ENCODE measurements at regions not wholly inside any gene's neighbourhood (a gene's known extent, or its start where the extent isn't known, plus 50 kb on each side); places are given as distances from the start of the nearest gene placed in this dataset.

DNA sequence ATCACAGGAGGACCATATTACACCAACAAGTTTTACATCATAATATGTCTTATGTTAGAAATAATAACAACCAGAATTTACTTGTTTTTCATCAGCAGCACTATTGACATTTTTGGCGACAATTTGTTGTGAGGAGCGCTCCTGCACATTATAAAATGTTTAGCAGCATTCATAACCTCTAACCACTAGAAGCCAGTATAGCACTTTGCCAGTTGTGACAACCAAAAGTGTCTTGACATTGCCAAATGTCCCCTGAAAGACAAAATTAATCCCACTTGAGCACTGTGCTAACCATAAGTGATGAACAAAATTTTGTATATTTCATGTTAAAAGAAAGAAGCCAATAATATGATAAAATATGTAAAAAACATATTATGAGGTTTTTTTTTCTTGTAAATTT lies 356.9 kb upstream of the LMO3 start:
- H3K9me3 ChIP-seq (ENCODE audit: control insufficient read depth in 1 of 2, low read length in 2 of 2): no peaks in the 10 kb centered on the region
- no peaks in the 10 kb centered on the region for H3K27me3 ChIP-seq (ENCODE audit: low read depth, low read length)
- H3K4me1 ChIP-seq (ENCODE audit: control insufficient read depth in 1 of 2, insufficient read depth in 2 of 2, low read length in 2 of 2): no peaks in the 10 kb centered on the region
- no peak overlapping the region for H3K4me3 ChIP-seq (ENCODE audit: low read depth in 1 of 2, low read length in 2 of 2)
- H3K27ac ChIP-seq (ENCODE audit: low read length): no peak overlapping the region
- H3K36me3 ChIP-seq (ENCODE audit: control insufficient read depth in 1 of 2, insufficient read depth in 2 of 2, low read length in 2 of 2): no peaks in the 10 kb centered on the region

DNA sequence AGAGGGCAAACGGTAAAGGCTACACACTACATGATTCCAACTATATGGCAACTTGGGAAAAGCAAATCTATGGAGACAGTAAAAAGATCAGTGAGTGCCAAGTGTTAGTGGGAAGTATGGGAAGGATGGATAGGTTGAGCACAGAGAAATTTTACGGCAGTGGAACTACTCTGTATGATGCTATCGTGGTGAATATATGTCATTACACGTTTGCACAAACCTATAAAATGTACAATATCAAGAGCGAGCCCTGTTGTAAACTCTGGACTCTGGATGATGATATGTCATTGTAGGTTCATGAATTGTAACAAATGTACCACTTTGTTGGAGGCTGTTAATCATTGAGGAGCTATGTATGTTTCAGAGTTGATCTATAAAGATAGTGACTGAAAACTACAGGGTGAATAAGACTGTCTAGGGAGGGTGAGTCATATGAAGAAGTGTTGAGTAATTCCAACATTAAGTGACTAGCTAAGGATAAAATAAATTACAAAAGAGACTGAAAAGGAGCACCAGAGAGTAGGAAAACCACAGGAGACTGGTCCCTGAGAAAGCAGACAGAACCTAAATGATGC lies 349.2 kb upstream of the LMO3 start:
- no peaks in the 10 kb centered on the region for H3K4me1 ChIP-seq (ENCODE audit: control insufficient read depth in 1 of 2, insufficient read depth in 2 of 2, low read length in 2 of 2)
- H3K4me3 ChIP-seq (ENCODE audit: low read depth in 1 of 2, low read length in 2 of 2): no peak overlapping the region
- no peaks in the 10 kb centered on the region for H3K9me3 ChIP-seq (ENCODE audit: control insufficient read depth in 1 of 2, low read length in 2 of 2)
- no peaks in the 10 kb centered on the region for H3K36me3 ChIP-seq (ENCODE audit: control insufficient read depth in 1 of 2, insufficient read depth in 2 of 2, low read length in 2 of 2)
- H3K27ac ChIP-seq (ENCODE audit: low read length): no peak overlapping the region
- H3K27me3 ChIP-seq (ENCODE audit: low read depth, low read length): no peaks in the 10 kb centered on the region

DNA sequence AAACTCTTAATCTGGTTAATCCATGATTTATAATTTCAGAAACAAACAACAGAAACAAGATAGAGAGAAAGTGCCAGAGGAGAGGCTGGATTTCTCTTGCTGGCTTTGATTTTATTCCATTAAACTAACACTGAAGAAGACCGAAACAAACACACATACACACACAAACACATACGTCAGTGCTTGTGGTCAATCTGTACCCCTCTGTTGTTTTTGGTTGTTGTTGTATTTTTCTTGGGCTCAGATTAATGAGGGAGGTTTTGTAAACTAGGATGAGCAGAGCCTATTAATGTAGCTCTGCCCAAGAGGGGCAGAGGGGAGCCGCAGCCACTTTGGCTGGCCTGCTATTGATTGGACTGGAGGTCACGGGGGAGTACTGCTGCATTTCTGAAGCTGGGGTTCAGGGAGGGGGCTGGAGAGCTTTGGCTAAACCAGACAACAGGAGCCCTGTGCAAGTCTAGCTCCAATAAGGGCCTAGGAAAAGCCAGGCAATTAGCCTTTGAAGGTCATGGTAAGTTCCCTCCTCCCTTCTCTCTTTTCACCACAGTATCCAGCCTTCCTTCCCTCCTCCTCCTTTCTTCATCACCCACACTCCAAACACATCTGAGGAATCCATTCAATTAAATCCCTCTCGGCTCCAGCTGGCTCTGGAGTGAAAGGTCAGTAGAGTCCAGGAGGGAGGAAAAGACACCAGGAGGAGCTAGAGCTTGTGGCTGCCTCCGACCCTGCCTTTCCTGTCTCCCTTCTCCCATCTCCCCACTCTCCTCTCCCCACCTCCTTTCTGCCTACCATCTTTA lies 344.1 kb upstream of the LMO3 start:
- H3K4me3 ChIP-seq (ENCODE audit: low read depth in 1 of 2, low read length in 2 of 2): no peak overlapping the region
- H3K4me1 ChIP-seq (ENCODE audit: control insufficient read depth in 1 of 2, insufficient read depth in 2 of 2, low read length in 2 of 2): no peaks in the 10 kb centered on the region
- no peaks in the 10 kb centered on the region for H3K36me3 ChIP-seq (ENCODE audit: control insufficient read depth in 1 of 2, insufficient read depth in 2 of 2, low read length in 2 of 2)
- no peak overlapping the region for H3K27ac ChIP-seq (ENCODE audit: low read length)
- no peaks in the 10 kb centered on the region for H3K27me3 ChIP-seq (ENCODE audit: low read depth, low read length)
- no peaks in the 10 kb centered on the region for H3K9me3 ChIP-seq (ENCODE audit: control insufficient read depth in 1 of 2, low read length in 2 of 2)

DNA sequence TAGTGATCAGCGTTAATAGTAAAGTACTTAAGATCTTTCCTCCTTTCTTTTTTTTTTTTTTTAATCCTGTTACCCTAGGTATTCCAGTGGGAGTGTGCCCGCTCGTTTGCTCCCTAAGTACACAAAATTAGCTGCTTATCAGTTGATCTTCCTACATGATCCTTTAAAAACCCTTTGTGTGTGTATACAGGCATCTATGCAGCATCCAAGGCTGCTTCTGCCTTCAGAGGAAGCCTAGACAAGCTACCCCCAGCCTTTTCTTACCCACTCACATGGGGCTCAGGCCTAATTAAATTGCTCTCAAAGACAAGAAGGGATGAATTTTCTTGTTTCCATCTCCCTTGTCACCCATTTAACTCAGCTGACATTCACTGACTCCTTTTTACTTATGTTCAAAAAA lies 343.4 kb upstream of the LMO3 start:
- H3K9me3 ChIP-seq (ENCODE audit: control insufficient read depth in 1 of 2, low read length in 2 of 2): no peaks in the 10 kb centered on the region
- H3K4me1 ChIP-seq (ENCODE audit: control insufficient read depth in 1 of 2, insufficient read depth in 2 of 2, low read length in 2 of 2): no peaks in the 10 kb centered on the region
- no peak overlapping the region for H3K4me3 ChIP-seq (ENCODE audit: low read depth in 1 of 2, low read length in 2 of 2)
- no peak overlapping the region for H3K27ac ChIP-seq (ENCODE audit: low read length)
- no peaks in the 10 kb centered on the region for H3K36me3 ChIP-seq (ENCODE audit: control insufficient read depth in 1 of 2, insufficient read depth in 2 of 2, low read length in 2 of 2)
- H3K27me3 ChIP-seq (ENCODE audit: low read depth, low read length): no peaks in the 10 kb centered on the region

GRCh38 chr12:16946704-16947103 lies 340.7 kb upstream of the LMO3 start:
- Histone ChIP-seq H3K36me3 (ENCODE audit: control insufficient read depth in 1 of 2, insufficient read depth in 2 of 2, low read length in 2 of 2) (no peaks in the 10 kb centered on the region), H3K27ac (ENCODE audit: low read length) (no peak overlapping the region), H3K4me1 (ENCODE audit: control insufficient read depth in 1 of 2, insufficient read depth in 2 of 2, low read length in 2 of 2) (no peaks in the 10 kb centered on the region), H3K27me3 (ENCODE audit: low read depth, low read length) (no peaks in the 10 kb centered on the region), H3K4me3 (ENCODE audit: low read depth in 1 of 2, low read length in 2 of 2) (no peak overlapping the region), H3K9me3 (ENCODE audit: control insufficient read depth in 1 of 2, low read length in 2 of 2) (no peaks in the 10 kb centered on the region)

DNA sequence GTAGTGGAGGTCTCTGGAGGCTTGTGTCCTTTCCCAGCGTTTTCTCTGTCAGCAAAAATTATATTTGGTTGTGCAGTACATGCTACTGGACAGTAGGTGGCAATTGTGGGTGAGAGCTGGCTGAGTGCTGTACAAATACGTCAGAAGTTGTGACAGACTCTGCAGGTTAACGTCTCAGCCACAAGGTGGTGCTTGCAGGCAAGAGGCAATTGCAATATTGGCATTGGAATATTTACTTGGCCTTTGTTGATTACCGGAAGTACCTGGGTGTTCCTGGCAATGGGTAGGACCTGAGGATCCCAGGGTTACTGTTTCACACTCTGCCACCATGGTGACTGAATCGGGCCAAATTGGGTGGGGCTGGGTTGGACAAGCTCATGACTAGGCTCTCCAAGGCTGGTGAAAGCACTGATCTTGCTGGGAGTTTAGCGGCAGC lies 333.9 kb upstream of the LMO3 start:
- Histone ChIP-seq H3K4me1 (ENCODE audit: control insufficient read depth in 1 of 2, insufficient read depth in 2 of 2, low read length in 2 of 2) (no peaks in the 10 kb centered on the region), H3K4me3 (ENCODE audit: low read depth in 1 of 2, low read length in 2 of 2) (no peak overlapping the region), H3K27ac (ENCODE audit: low read length) (no peak overlapping the region), H3K9me3 (ENCODE audit: control insufficient read depth in 1 of 2, low read length in 2 of 2) (peaks cover 0 to 15% of the 10 kb centered on the region in 2 donors), H3K27me3 (ENCODE audit: low read depth, low read length) (no peaks in the 10 kb centered on the region), H3K36me3 (ENCODE audit: control insufficient read depth in 1 of 2, insufficient read depth in 2 of 2, low read length in 2 of 2) (no peaks in the 10 kb centered on the region)

- no peaks in the 10 kb centered on the region for H3K27me3 ChIP-seq (ENCODE audit: low read depth, low read length)
- H3K9me3 ChIP-seq (ENCODE audit: control insufficient read depth in 1 of 2, low read length in 2 of 2): peaks cover 0 to 17% of the 10 kb centered on the region in 2 donors
- H3K36me3 ChIP-seq (ENCODE audit: control insufficient read depth in 1 of 2, insufficient read depth in 2 of 2, low read length in 2 of 2): no peaks in the 10 kb centered on the region
Observed at GRCh38 chr12:16927259-16927658, 321.3 kb upstream of the LMO3 start.

GRCh38 chr12:16920451-16920850 lies 314.5 kb upstream of the LMO3 start:
- Histone ChIP-seq H3K36me3 (ENCODE audit: control insufficient read depth in 1 of 2, insufficient read depth in 2 of 2, low read length in 2 of 2) (no peaks in the 10 kb centered on the region), H3K4me3 (ENCODE audit: low read depth in 1 of 2, low read length in 2 of 2) (no peak overlapping the region), H3K4me1 (ENCODE audit: control insufficient read depth in 1 of 2, insufficient read depth in 2 of 2, low read length in 2 of 2) (no peaks in the 10 kb centered on the region), H3K27ac (ENCODE audit: low read length) (no peak overlapping the region), H3K27me3 (ENCODE audit: low read depth, low read length) (no peaks in the 10 kb centered on the region), H3K9me3 (ENCODE audit: control insufficient read depth in 1 of 2, low read length in 2 of 2) (peaks cover 0 to 5% of the 10 kb centered on the region in 2 donors)

More at GRCh38 chr12:16927259-16927658, 321.3 kb upstream of the LMO3 start:
- Histone ChIP-seq H3K4me1 (ENCODE audit: control insufficient read depth in 1 of 2, insufficient read depth in 2 of 2, low read length in 2 of 2) (no peaks in the 10 kb centered on the region), H3K4me3 (ENCODE audit: low read depth in 1 of 2, low read length in 2 of 2) (no peak overlapping the region), H3K27ac (ENCODE audit: low read length) (no peak overlapping the region)

- Histone ChIP-seq H3K27me3 (ENCODE audit: low read depth, low read length) (no peaks in the 10 kb centered on the region), H3K27ac (ENCODE audit: low read length) (no peak overlapping the region), H3K4me3 (ENCODE audit: low read depth in 1 of 2, low read length in 2 of 2) (no peak overlapping the region), H3K9me3 (ENCODE audit: control insufficient read depth in 1 of 2, low read length in 2 of 2) (peaks cover 0 to 5% of the 10 kb centered on the region in 2 donors), H3K36me3 (ENCODE audit: control insufficient read depth in 1 of 2, insufficient read depth in 2 of 2, low read length in 2 of 2) (no peaks in the 10 kb centered on the region), H3K4me1 (ENCODE audit: control insufficient read depth in 1 of 2, insufficient read depth in 2 of 2, low read length in 2 of 2) (no peaks in the 10 kb centered on the region)
Observed at GRCh38 chr12:16919551-16919950, 313.6 kb upstream of the LMO3 start.

DNA sequence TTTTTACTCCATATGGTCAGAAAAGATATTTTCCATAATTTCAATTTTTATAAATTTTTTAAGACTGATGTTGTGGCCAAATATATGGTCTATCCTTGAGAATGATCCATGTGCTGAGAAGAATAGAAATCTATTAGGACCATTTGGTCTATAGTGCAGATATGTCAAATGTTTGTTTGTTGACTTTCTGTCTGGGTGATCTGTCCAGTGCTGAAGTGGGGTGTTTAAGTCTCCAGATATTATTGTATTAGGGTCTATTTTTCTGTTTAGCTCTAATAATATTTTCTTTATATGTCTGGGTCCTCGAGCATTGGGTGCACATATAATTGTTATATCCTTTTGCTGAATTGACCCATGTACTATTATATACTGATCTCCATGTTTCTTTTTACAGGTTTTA lies 308.9 kb upstream of the LMO3 start:
- H3K4me3 ChIP-seq (ENCODE audit: low read depth in 1 of 2, low read length in 2 of 2): no peak overlapping the region
- H3K27ac ChIP-seq (ENCODE audit: low read length): no peak overlapping the region
- H3K9me3 ChIP-seq (ENCODE audit: control insufficient read depth in 1 of 2, low read length in 2 of 2): no peaks in the 10 kb centered on the region
- no peaks in the 10 kb centered on the region for H3K4me1 ChIP-seq (ENCODE audit: control insufficient read depth in 1 of 2, insufficient read depth in 2 of 2, low read length in 2 of 2)
- H3K27me3 ChIP-seq (ENCODE audit: low read depth, low read length): no peaks in the 10 kb centered on the region
- no peaks in the 10 kb centered on the region for H3K36me3 ChIP-seq (ENCODE audit: control insufficient read depth in 1 of 2, insufficient read depth in 2 of 2, low read length in 2 of 2)

DNA sequence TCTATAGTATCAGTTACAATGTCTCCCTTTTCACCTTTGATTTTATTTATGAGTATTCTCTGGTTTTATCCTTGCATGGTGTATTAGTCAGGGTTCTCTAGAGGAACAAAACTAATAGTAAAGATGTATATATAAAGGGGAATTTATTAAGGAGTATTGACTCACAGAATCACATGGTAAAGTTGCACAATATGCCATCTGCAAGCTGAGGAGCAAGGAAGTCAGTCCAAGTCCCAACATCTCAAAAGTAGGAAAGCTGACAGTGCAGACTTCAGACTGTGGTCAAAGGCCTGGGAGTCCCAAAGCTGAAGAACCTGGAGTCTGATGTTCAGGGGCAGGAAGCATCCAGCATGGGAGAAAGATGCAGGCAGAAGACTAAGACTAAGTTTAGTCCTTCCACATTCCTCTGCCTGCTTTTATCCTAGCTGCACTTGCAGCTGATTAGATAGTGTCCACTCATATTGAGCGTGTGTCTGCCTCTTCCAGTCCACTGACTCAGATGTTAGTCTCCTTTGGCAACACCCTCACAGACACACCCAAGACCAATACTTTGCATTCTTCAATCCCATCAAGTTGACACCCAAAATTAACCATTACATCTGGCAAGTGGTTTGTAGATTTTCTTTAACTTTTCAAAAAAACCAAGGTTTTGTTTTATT lies 308.0 kb upstream of the LMO3 start:
- H3K4me1 ChIP-seq (ENCODE audit: control insufficient read depth in 1 of 2, insufficient read depth in 2 of 2, low read length in 2 of 2): no peaks in the 10 kb centered on the region
- H3K9me3 ChIP-seq (ENCODE audit: control insufficient read depth in 1 of 2, low read length in 2 of 2): no peaks in the 10 kb centered on the region
- H3K4me3 ChIP-seq (ENCODE audit: low read depth in 1 of 2, low read length in 2 of 2): no peak overlapping the region
- H3K27me3 ChIP-seq (ENCODE audit: low read depth, low read length): no peaks in the 10 kb centered on the region
- no peak overlapping the region for H3K27ac ChIP-seq (ENCODE audit: low read length)
- H3K36me3 ChIP-seq (ENCODE audit: control insufficient read depth in 1 of 2, insufficient read depth in 2 of 2, low read length in 2 of 2): no peaks in the 10 kb centered on the region
